GM18951 (cell line): ENCODE measurements at regions not wholly inside any gene's neighbourhood (a gene's known extent, or its start where the extent isn't known, plus 50 kb on each side); places are given as distances from the start of the nearest gene placed in this dataset.

Experiments
- POLR2A ChIP-seq: IDR thresholded peaks from 4 replicates; pipeline ENCODE4 v1.6.1; 2011; ENCODE audit warnings: mild to moderate bottlenecking; ENCODE audit not compliant: insufficient read length, insufficient read depth; ENCODE audit errors: extremely low read depth
- in situ Hi-C: fragments of 300-500 bp; cut with MboI; formaldehyde crosslinking; loops from one replicate; pipeline ENCODE4 v1.12.0; 2022; ENCODE audit warnings: low sequenced_read_pairs, mixed read lengths, inconsistent platforms; ENCODE audit not compliant: unreplicated experiment

DNA sequence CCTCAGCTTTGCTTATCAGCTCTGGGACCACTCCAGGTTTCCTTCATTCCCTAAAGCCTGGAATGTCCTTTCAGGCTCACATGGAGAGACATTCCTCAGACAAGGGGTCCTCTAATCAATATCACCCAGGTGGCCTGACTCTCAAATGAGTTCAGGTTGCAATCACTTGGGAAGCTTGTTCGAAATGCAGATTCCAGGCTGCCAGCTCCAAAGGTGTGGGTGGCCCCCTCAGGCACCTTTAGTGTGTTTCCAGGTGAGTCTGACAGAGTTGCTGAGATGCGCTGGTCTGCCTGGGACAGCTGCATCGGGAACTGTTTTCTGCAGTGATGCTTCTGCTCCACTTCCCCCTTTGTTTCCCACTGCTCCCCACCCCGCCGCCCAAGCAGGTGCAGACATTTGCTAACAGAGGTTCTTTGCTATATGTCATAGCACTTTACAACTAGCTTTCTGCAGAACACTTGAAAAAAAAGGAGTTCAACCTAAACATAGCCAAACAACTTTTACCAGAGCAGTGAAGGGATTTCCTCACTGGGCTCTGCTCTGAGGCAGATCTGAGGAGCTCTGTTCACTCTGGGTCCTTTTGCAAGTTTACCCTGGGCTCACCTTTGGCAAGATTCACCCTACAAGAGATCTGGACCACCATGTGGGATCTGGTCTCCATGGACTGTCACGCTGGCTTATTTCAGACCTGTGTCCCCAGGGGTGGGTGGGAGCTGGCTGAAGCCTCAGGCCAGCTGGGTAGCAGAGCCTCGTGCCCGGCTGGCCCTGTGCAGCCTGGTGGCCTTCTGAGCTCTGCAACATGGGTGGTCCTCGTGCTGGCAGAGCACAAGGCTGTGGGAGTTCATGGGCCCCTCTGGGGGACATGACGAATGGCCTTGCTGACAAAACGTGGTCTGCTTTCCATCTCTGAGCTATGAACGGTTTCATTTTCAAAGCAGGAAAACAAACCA, 539.6 kb downstream of the CCDC171 start:
- in situ Hi-C loops = no loop called here
- TF ChIP-seq POLR2A = no peak

DNA sequence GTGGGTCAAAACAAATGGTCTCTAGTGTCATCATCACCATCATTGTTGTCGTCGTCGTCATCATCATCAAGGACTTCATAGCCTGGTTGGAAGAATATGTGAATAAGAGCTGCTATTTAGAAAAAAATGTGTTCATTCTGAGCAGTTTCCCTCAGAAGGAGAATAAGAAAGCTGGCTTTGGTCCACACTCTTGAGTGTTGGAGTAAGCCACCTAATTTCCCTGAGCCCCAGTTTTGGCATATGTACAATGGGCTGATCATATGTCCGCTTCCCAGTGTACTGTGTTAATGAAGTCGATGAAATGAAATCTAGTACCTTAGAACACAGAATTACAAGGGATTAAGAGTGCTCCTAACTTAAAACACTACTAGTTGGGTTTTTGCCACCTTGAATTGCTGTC, 545.5 kb downstream of the CCDC171 start:
- TF ChIP-seq POLR2A = no peak
- in situ Hi-C loops = no loop called here

DNA sequence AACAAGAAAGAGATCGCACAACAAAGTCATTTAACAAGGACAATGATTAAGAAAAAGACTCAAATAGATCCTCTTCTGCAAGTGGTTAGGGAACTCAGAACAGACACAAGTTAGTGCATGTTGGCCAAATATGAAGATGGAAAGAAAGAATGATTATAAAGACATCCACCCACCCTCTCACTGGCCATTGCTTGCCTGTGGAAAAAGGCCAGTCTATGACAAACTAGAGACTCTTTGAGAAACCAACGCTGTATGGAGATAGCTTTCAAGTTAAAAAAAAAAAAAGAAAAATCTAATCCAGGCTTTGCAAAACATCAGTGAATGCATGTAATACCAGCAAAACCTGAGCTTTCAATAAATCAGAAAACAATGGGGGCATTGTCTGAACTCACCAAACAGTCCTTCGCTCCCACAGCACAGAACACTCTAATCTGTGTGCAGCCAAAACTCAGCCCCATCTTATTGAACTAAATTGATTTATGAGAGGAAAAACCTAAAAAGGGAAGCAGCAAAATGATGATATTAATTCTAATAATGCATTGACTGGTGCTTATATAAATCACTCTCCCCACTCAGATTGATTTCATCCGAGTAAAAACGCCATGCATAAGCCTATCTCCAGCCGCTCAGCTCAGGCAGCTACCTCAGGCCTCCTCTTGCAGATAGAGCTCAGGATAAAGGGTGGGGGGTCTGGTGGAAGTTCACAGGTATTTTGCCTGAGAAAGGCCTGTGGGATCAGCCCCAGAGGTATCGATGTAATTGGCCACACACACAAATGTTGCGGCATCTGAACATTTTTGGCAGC, 547.1 kb downstream of the CCDC171 start:
- in situ Hi-C loops = no loop called here
- TF ChIP-seq POLR2A = no peak

DNA sequence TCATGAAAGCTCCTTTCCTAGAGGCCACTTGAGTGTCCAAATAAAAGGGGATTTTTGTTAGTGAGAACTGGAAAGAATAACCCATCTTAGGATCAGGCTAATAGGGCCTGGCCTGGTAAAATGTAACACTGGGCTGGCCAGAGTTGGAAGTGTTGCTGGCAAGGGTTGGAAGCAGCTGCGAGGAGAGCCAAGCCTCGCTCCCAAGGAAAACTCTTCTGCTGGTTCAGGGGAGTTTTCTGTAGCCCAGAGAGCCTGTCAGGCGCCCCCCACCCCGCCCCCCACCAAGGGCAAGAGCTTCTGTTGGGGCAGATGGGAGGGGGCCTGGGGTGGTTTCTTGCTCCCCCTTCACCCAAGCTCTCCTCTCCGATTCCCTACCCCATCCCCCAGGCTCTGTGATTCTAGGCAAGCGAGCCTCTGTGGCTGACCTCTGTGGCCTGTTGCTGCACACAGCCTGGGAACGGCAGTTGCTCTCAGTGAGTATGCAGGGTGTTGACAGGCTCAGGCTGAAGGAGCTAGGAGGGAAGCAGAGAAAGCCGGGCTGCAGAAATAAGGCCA, 547.8 kb downstream of the CCDC171 start:
- TF ChIP-seq POLR2A = no peak
- in situ Hi-C loops = no loop called here

DNA sequence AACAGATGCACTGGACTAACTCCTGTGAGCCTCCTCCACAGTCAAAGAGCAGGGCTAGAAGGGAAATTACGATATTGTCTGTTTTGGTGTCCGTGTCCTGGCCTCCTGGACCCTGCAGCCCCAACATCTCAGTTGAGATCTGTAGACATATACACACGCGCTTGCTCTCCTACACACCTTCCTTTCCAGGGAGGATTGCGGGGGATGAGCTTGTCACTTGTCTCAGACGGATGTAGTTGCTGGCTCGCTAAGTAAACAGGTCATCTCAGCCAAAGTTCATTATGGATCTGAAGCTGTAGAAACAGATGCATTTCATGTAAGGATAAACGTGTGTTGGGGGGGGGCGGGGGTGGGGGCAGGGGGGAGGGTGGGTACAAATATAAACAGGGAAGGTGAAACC, 549.3 kb downstream of the CCDC171 start:
- in situ Hi-C loops = no loop called here
- TF ChIP-seq POLR2A = no peak

DNA sequence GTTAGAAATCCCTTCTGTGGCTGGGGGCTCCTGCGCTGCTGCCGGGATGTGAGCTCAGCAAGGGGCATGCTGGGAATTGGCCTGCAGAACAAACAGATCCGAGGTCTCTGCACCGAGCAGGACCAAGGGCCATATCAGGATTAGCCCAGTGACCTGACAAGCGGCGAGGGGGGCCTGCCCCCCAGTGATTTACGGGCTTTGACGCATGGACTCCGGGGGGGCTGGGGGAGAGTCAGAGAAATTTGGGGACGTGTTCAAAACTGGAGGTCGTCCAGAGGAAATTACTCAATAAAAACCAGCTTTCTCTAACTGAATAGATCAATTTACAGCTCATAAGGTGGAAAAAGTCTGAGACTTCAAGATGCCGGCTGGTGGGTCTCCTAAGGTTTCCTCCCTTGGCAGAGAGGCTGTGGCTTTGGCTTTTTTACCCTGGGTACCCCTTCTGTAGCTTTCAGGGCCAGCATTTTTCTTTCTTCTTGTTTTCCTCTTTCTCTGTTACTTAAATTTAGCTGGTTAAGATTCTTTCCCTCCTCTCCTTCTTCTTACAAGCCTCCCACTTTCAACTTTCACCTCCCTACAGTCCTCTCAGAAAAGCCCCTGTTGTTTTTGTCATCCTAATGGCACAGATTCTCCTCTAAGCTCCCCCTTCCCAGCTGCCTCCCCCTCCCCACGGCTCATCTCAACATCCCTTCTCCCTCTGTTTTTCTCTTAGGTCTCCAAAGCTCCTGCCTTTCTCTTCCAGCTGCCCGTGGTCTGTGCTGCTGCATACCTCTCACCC, 551.0 kb downstream of the CCDC171 start:
- in situ Hi-C loops = no loop called here
- no peak for TF ChIP-seq POLR2A

DNA sequence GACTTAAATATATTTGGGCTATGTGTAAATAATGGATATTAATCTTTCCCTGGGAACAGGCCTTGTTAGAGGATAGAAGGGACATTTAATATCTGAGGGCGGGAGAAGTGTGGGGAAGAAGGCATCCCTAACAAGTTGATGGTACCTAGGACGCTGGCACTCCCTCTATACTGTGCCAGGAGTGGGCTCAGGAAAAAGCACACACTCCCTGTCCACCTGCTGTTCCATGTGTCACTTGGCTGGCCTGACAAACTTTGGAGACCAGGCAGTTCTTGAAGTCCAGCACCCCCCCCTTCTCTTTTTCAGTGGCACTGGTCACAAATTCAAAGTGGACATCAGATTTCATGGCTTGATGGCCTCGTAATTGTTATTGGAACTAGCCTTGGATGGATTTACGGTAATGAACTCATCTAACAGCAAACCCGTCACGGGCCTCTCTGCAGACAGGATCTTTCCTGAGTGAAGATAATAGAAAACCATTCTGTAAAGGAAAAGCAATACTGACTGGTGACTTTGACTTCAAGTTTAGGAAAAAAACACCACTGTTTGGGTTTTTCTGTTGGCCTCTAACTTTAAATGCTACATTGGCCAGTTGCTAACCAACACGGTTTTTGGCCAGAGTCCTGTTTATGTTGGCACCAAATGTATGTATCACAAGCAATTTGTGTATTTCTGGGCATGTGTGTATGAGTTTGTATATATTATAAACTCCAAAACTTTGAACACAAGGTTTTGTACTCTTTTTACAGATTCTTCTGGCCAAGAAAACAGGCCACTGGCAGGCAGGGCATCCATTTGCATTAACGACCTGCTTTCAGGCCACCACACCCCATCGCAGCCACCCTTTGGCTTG, 552.6 kb downstream of the CCDC171 start:
- in situ Hi-C loops = no loop called here
- TF ChIP-seq POLR2A = no peak

DNA sequence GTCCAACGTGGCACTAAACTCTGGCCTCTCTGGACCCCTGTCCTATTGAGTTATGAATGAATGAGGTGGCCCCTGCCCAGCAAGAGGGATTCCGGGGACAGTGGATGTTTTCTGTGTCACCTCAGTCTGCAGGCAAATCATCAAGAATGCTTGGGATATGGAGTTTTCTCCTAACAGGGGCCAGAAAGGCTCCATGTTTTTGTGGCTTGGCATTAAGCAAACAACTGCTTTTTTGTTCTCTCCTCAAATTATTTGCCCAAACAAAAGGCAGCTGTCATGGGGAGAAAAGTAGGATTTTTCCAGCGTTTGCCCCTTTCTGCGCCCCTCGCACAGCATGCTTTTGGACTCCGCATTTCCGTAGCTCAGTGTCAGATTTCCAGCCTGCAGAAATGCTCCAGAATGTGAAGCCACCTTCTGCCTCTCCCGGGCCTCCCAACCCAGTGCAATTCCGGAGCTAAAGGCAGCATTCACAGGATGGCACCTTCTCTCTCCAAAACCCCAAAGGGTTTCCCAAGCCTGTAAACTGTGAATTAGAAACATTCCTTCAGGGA, 553.3 kb downstream of the CCDC171 start:
- no peak for TF ChIP-seq POLR2A
- in situ Hi-C loops = no loop called here

DNA sequence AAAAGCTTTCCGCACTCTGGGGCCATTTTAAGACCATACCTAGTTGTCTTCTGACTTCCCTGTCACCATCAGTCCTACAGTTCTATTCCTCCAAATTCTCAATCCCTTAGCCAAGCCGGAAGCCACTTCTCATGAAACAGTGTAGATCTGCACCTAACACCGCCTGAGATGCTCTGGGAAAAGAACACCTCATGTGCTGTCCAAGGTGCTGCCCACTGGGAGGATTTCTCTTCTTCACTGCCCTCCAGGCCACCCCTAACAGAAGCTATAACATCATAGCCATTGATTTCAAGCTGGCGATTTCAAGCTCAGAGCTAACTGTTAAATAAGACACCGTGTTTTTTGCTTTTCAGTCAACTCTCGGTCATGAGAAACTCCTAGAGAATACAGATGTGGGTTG, 559.3 kb downstream of the CCDC171 start:
- no peak for TF ChIP-seq POLR2A

DNA sequence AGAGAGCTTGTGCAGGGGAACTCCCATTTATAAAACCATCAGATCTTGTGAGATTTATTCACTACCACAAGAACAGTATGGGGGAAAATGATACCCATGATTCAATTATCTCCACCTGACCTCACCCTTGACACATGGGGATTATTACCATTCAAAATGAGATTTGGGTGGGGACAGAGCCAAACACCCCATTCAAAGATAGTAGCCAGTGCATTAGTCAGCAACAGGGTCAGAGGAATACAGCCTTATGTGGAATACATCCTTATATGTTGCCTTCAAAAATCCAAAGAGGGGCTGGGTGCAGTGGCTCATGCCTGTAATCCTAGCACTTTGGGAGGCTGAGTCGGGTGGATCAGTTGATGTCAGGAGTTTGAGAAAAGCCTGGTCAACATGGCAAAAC, 563.2 kb downstream of the CCDC171 start:
- no peak for TF ChIP-seq POLR2A
- in situ Hi-C loops = no loop called here

More for the DNA sequence above, 559.3 kb downstream of the CCDC171 start:
- in situ Hi-C loops = no loop called here

DNA sequence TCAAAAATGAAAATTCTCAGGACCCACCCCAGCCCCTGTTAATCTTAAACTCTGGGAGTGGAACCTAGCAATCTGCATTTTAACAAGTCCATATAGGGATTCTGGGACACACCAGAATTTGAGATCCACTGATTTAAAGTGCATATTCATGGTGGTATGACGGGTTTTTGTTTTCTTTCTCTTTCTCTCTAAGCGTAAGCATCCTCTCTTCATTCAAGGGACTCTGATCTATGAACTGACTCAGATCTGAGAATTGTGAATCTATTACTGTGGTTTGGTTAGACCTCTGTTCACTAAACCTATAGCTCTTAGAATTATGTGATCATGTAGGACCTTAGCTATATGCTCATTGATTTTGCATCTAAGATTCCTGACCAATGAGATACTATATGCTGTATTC, 565.2 kb downstream of the CCDC171 start:
- in situ Hi-C loops = no loop called here
- TF ChIP-seq POLR2A = no peak
